ENCODE measurements at regions not wholly inside any gene's neighbourhood (a gene's known extent, or its start where the extent isn't known, plus 50 kb on each side); places are given as distances from the start of the nearest gene placed in this dataset.

DNA sequence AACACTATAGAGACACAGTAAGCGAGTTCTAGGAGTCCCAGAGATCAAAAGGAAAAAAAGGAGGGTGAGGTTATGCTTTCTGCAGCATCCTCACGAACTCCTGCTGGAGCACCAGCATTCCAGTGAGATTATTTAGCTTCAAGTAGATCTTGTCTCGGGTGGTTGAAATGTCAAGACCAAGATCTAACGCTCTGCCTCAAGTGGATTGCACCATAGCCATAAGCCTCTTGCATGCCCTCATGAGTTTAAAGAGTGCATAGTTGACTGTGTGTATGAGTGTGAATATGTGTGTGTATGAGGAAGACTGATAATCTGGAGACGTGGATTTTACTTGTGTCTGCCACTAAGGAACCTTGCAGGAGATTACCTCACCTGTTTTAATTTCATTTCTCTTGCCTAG, 335.3 kb upstream of the ADAMTSL1 start:
- under 1% methylated on average over 5 of the region's 5 CpGs for WGBS (ENCODE audit: missing lambda C conversion rate)
- Histone ChIP-seq H3K9me3 (no peaks in the 10 kb centered on the region), H3K4me3 (no peak overlapping the region), H3K4me2 (no peak overlapping the region), H3K27ac (no peak overlapping the region), H3K4me1 (no peaks in the 10 kb centered on the region)
- POLR2A ChIA-PET, result no interaction called here
- TF ChIP-seq, protein P1, sequence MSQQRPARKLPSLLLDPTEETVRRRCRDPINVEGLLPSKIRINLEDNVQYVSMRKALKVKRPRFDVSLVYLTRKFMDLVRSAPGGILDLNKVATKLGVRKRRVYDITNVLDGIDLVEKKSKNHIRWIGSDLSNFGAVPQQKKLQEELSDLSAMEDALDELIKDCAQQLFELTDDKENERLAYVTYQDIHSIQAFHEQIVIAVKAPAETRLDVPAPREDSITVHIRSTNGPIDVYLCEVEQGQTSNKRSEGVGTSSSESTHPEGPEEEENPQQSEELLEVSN (IDR thresholded peaks at IDR 0.05; ENCODE audit: borderline replicate concordance, low read depth), result no peak
- TF ChIP-seq MAZ (IDR thresholded peaks at IDR 0.05; ENCODE audit: borderline replicate concordance, low read depth, low read length), result no peak
- no peak for TF ChIP-seq FOSL2 (IDR thresholded peaks at IDR 0.05)
- TF ChIP-seq FOSL2 (CRISPR knock-in tag; IDR thresholded peaks at IDR 0.05), result no peak
- TF ChIP-seq KDM5A (IDR thresholded peaks at IDR 0.05), result no peak
- TF ChIP-seq, protein P2, sequence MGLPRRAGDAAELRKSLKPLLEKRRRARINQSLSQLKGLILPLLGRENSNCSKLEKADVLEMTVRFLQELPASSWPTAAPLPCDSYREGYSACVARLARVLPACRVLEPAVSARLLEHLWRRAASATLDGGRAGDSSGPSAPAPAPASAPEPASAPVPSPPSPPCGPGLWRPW (IDR thresholded peaks at IDR 0.05), result no peak
- TF ChIP-seq CHD4 (IDR thresholded peaks at IDR 0.05; ENCODE audit: borderline replicate concordance), result no peak
- no peak for TF ChIP-seq GATA3 (IDR thresholded peaks at IDR 0.05; ENCODE audit: borderline replicate concordance)
- TF ChIP-seq SREBF2 (IDR thresholded peaks at IDR 0.05), result no peak
- DNase-seq (ENCODE audit: low read depth in 1 of 2, low spot score in 1 of 2) (no peak), ATAC-seq (no peak), FAIRE-seq (no peak)
- CTCF ChIA-PET, result interaction anchor here (1.2 kb wide), 1 partner anchor 327 kb away, joined by 3 read pairs; no protein-coding TSS in a partner anchor

DNA sequence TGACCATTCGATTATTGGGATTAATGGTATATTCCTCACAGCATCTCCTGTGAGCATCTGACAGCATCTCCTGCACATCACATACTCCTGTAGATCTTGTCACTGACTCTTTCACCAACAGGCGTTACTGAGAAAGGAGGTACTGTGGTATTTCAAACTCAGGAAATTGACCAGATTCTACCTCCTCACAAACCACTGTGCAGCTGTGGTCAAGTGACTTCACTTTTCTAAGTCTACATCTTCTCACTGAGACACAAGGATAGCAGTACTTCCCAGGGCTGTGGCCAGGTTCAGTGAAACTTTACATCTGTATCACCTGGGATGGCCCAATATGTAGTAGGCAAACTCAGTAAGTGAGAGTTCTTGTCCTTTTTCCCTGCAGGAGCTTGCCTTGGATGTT, 332.3 kb upstream of the ADAMTSL1 start:
- ChIA-PET POLR2A (no interaction called here), CTCF (no interaction called here)
- Histone ChIP-seq H3K27ac (no peak overlapping the region), H3K4me1 (no peaks in the 10 kb centered on the region), H3K4me2 (no peak overlapping the region), H3K9me3 (no peaks in the 10 kb centered on the region), H3K4me3 (no peak overlapping the region)
- TF ChIP-seq MAFK (IDR thresholded peaks at IDR 0.05; ENCODE audit: partially characterized antibody), result no peak
- TF ChIP-seq PHF8 (IDR thresholded peaks at IDR 0.05; ENCODE audit: borderline replicate concordance, low read depth), result no peak
- TF ChIP-seq, protein P3, sequence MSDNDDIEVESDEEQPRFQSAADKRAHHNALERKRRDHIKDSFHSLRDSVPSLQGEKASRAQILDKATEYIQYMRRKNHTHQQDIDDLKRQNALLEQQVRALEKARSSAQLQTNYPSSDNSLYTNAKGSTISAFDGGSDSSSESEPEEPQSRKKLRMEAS (IDR thresholded peaks at IDR 0.05), result no peak
- no peak for TF ChIP-seq ZC3H11A (IDR thresholded peaks at IDR 0.05)
- no peak for TF ChIP-seq KDM1A (IDR thresholded peaks at IDR 0.05; ENCODE audit: low read depth)
- no peak for TF ChIP-seq REST (IDR thresholded peaks at IDR 0.05)
- no peak for TF ChIP-seq GATA3 (IDR thresholded peaks at IDR 0.05; ENCODE audit: borderline replicate concordance)
- TF ChIP-seq NR3C1 (IDR thresholded peaks at IDR 0.05), result no peak
- 6% methylated on average over 2 of the region's 2 CpGs for WGBS (ENCODE audit: missing lambda C conversion rate)
- no peak for DNase-seq (ENCODE audit: low read depth in 1 of 2, low spot score in 1 of 2)
- no peak for ATAC-seq
- no peak for FAIRE-seq

DNA sequence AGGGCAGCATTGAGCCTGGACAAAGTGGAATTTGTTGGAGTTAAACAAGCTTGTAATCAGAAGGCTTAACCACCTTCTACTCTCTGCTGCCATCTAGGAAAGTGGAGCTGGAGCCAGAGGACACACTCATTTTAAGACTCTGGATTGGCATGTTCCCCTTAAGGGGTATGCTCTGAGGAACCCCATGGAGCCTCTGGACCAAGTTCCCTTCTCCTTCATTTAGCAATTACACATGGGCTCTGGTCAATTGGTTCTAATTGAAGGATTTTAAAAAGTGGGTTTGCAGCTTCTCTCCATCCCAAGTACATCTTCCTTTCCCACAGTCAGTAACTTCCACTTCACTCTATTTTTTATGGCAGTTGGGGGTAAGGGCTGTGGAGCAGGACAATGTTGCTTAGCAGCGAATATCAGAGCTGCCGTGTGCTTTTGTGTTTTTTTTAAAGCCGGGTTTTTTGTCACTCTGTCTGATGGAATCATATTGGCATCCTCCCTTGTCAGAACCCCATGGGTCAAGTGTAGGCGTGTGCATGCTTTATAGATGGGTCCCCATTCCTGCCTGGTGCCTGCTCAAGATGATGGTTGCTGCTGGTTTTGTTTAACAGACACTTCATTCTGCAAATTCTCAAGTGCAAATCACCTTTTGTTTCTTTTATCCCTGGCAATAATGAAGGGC, 330.7 kb upstream of the ADAMTSL1 start:
- TF ChIP-seq, protein P4, sequence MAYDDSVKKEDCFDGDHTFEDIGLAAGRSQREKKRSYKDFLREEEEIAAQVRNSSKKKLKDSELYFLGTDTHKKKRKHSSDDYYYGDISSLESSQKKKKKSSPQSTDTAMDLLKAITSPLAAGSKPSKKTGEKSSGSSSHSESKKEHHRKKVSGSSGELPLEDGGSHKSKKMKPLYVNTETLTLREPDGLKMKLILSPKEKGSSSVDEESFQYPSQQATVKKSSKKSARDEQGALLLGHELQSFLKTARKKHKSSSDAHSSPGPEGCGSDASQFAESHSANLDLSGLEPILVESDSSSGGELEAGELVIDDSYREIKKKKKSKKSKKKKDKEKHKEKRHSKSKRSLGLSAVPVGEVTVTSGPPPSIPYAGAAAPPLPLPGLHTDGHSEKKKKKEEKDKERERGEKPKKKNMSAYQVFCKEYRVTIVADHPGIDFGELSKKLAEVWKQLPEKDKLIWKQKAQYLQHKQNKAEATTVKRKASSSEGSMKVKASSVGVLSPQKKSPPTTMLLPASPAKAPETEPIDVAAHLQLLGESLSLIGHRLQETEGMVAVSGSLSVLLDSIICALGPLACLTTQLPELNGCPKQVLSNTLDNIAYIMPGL (CRISPR knock-in tag; IDR thresholded peaks at IDR 0.05; ENCODE audit: borderline replicate concordance), result no peak
- TF ChIP-seq RAD21 (conservative IDR thresholded peaks at IDR 0.05 in 1 of 2, IDR thresholded peaks at IDR 0.05 in 1 of 2), result 0 out of 5 replicates have a peak, but pooled peaks of 1 of the 2 experiments have one; percentile 11
- TF ChIP-seq MAFK (IDR thresholded peaks at IDR 0.05; ENCODE audit: partially characterized antibody), result no peak
- TF ChIP-seq CHD4 (IDR thresholded peaks at IDR 0.05; ENCODE audit: borderline replicate concordance), result no peak
- no peak for TF ChIP-seq ZC3H11A (IDR thresholded peaks at IDR 0.05)
- no peak for TF ChIP-seq ZSCAN20 (CRISPR knock-in tag; IDR thresholded peaks at IDR 0.05)
- H3K4me3 ChIP-seq, result no peak overlapping the region
- no peaks in the 10 kb centered on the region for H3K4me1 ChIP-seq
- H3K9me3 ChIP-seq, result no peaks in the 10 kb centered on the region
- ATAC-seq (no peak), FAIRE-seq (no peak), DNase-seq (ENCODE audit: low read depth in 1 of 2, low spot score in 1 of 2) (no peak)
- ChIA-PET CTCF (interaction anchor here (1.0 to 1.2 kb wide), 3 partner anchors 9 to 329 kb away, joined by 3 to 5 read pairs (median 3); no protein-coding TSS in a partner anchor), POLR2A (no interaction called here)
- H3K4me2 ChIP-seq, result no peak overlapping the region
- 0% methylated on average over 4 of the region's 4 CpGs for WGBS (ENCODE audit: missing lambda C conversion rate)
- H3K27ac ChIP-seq, result no peak overlapping the region

Data from A549 (cell line).